ENCODE measurements at regions not wholly inside any gene's neighbourhood (a gene's known extent, or its start where the extent isn't known, plus 50 kb on each side); places are given as distances from the start of the nearest gene placed in this dataset.
"Not testable (repeated sequence)": the region's sequence is repeated elsewhere in the genome, so short reads cannot be mapped to it uniquely, and the experiment has no call there.

DNA sequence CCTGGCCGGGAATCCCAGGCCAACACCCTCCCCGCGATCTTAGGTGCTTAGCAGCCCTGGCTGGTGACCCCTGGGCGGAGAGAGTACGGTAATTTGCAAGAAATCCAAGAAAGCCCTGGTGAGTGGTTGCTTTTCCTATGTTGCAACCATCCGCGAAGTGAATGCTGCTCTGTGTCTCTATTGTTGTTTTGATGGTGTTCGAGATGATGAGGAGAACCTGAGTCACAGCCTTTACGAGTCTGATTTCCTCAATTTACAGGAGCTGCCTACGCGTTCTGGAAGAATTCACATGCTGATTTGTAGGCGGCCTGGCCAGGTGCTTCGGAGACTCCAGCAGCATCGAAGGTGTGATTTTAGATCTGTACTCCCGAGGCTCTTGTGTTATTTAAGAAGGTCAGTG is 63.3 kb downstream of the TMEM235 start:
- H3K79me2 ChIP-seq (ENCODE audit: control insufficient read depth, insufficient read depth, low read length), result no peaks in the 10 kb centered on the region
- no peaks in the 10 kb centered on the region for H3K79me1 ChIP-seq (ENCODE audit: low read length)
- H2BK120ac ChIP-seq (ENCODE audit: low read depth, low read length), result no peak overlapping the region
- no peak overlapping the region for H3K4me2 ChIP-seq (ENCODE audit: low read length)
- no peaks in the 10 kb centered on the region for H3K27me3 ChIP-seq (ENCODE audit: insufficient read depth, low read length, poor library complexity)
- H3K4me1 ChIP-seq (ENCODE audit: control insufficient read depth, low read depth, low read length), result no peaks in the 10 kb centered on the region
- no peak overlapping the region for H2BK5ac ChIP-seq (ENCODE audit: low read length)
- H4K5ac ChIP-seq (ENCODE audit: low read length), result no peak overlapping the region
- H2AK5ac ChIP-seq (ENCODE audit: low read length), result no peak overlapping the region
- H3K23ac ChIP-seq (ENCODE audit: low read length), result no peak overlapping the region
- no peak overlapping the region for H3K18ac ChIP-seq (ENCODE audit: low read length)
- H3K36me3 ChIP-seq (ENCODE audit: control insufficient read depth, insufficient read depth, low read length), result no peaks in the 10 kb centered on the region
- no peak overlapping the region for H3K9ac ChIP-seq (ENCODE audit: low read length)
- no peak overlapping the region for H4K8ac ChIP-seq (ENCODE audit: low read depth, low read length)
- no peak overlapping the region for H3K4me3 ChIP-seq (ENCODE audit: low read length)
- no CpG with 5 or more reads among the region's 15 CpGs for WGBS (ENCODE audit: extremely low coverage, insufficient coverage, low lambda C conversion rate)
- no peak overlapping the region for H2BK15ac ChIP-seq (replicated peaks; ENCODE audit: low read depth)
- no peak overlapping the region for H3K4ac ChIP-seq (ENCODE audit: low read depth, low read length)
- no peak overlapping the region for H3K56ac ChIP-seq (ENCODE audit: low read length)
- H3K27ac ChIP-seq (ENCODE audit: low read depth, low read length), result no peak overlapping the region
- no peak for DNase-seq

DNA sequence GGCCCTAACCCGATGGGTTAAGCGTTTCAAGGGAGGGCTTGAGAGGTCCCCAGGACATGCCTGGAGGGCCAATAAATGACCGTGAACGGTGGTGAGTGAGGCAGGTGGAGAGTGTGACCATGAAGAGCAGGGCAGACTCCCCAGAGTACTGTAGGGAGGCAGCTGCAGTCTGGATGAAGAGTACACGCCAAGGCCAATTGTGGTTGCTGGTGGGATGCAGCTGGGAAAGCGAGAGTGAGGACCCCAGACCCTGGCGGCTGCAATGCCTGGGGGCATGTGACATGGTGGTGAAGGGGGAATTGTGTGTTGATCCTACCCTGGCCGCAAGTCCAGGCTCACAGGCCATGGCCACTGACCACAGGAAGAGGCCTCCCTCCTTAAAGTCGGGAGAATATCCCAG is 62.9 kb downstream of the TMEM235 start:
- H3K27me3 ChIP-seq (ENCODE audit: insufficient read depth, low read length, poor library complexity), result no peaks in the 10 kb centered on the region
- H3K4me2 ChIP-seq (ENCODE audit: low read length), result no peak overlapping the region
- H3K4ac ChIP-seq (ENCODE audit: low read depth, low read length), result no peak overlapping the region
- no peak overlapping the region for H3K9ac ChIP-seq (ENCODE audit: low read length)
- DNase-seq, result no peak
- no peak overlapping the region for H3K27ac ChIP-seq (ENCODE audit: low read depth, low read length)
- no CpG with 5 or more reads among the region's 9 CpGs for WGBS (ENCODE audit: extremely low coverage, insufficient coverage, low lambda C conversion rate)
- H2BK15ac ChIP-seq (replicated peaks; ENCODE audit: low read depth), result no peak overlapping the region
- no peak overlapping the region for H3K18ac ChIP-seq (ENCODE audit: low read length)
- H3K79me1 ChIP-seq (ENCODE audit: low read length), result no peaks in the 10 kb centered on the region
- no peak overlapping the region for H4K8ac ChIP-seq (ENCODE audit: low read depth, low read length)
- H3K23ac ChIP-seq (ENCODE audit: low read length), result no peak overlapping the region
- H3K4me1 ChIP-seq (ENCODE audit: control insufficient read depth, low read depth, low read length), result no peaks in the 10 kb centered on the region
- H3K56ac ChIP-seq (ENCODE audit: low read length), result no peak overlapping the region
- no peaks in the 10 kb centered on the region for H3K79me2 ChIP-seq (ENCODE audit: control insufficient read depth, insufficient read depth, low read length)
- no peak overlapping the region for H3K4me3 ChIP-seq (ENCODE audit: low read length)
- H2AK5ac ChIP-seq (ENCODE audit: low read length), result no peak overlapping the region
- H3K36me3 ChIP-seq (ENCODE audit: control insufficient read depth, insufficient read depth, low read length), result no peaks in the 10 kb centered on the region
- no peak overlapping the region for H2BK120ac ChIP-seq (ENCODE audit: low read depth, low read length)
- H4K5ac ChIP-seq (ENCODE audit: low read length), result no peak overlapping the region
- no peak overlapping the region for H2BK5ac ChIP-seq (ENCODE audit: low read length)

DNA sequence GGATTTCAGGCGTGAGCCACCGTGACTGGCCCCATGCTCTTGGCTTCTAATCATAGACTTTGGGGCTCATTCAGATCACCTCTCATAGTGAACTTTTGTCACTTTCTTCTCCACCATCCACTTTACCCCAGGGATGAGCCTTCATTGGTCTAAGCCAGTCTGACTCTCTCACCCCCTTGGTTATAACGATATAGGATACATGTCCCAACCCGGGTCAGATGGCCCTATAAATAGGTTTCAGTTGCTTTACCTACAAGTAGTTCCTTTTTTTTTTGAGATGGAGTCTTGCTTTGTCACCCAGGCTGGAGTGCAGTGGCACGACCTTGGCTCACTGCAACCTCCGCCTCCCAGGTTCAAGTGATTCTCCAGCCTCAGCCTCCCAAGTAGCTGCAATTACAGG is 61.7 kb downstream of the TMEM235 start:
- not testable (repeated sequence) for H3K36me3 ChIP-seq (ENCODE audit: control insufficient read depth, insufficient read depth, low read length); H3K4me3 ChIP-seq (ENCODE audit: low read length); H3K27me3 ChIP-seq (ENCODE audit: insufficient read depth, low read length, poor library complexity); H3K79me2 ChIP-seq (ENCODE audit: control insufficient read depth, insufficient read depth, low read length); H3K9ac ChIP-seq (ENCODE audit: low read length); H3K18ac ChIP-seq (ENCODE audit: low read length); H4K5ac ChIP-seq (ENCODE audit: low read length); H3K4me2 ChIP-seq (ENCODE audit: low read length); H3K4me1 ChIP-seq (ENCODE audit: control insufficient read depth, low read depth, low read length); H3K27ac ChIP-seq (ENCODE audit: low read depth, low read length); H2AK5ac ChIP-seq (ENCODE audit: low read length); H3K4ac ChIP-seq (ENCODE audit: low read depth, low read length); H2BK15ac ChIP-seq (replicated peaks; ENCODE audit: low read depth); DNase-seq; H3K56ac ChIP-seq (ENCODE audit: low read length); H4K8ac ChIP-seq (ENCODE audit: low read depth, low read length); H2BK120ac ChIP-seq (ENCODE audit: low read depth, low read length); H3K23ac ChIP-seq (ENCODE audit: low read length); H3K79me1 ChIP-seq (ENCODE audit: low read length); H2BK5ac ChIP-seq (ENCODE audit: low read length)
- WGBS (ENCODE audit: extremely low coverage, insufficient coverage, low lambda C conversion rate), result no CpG with 5 or more reads among the region's 6 CpGs

DNA sequence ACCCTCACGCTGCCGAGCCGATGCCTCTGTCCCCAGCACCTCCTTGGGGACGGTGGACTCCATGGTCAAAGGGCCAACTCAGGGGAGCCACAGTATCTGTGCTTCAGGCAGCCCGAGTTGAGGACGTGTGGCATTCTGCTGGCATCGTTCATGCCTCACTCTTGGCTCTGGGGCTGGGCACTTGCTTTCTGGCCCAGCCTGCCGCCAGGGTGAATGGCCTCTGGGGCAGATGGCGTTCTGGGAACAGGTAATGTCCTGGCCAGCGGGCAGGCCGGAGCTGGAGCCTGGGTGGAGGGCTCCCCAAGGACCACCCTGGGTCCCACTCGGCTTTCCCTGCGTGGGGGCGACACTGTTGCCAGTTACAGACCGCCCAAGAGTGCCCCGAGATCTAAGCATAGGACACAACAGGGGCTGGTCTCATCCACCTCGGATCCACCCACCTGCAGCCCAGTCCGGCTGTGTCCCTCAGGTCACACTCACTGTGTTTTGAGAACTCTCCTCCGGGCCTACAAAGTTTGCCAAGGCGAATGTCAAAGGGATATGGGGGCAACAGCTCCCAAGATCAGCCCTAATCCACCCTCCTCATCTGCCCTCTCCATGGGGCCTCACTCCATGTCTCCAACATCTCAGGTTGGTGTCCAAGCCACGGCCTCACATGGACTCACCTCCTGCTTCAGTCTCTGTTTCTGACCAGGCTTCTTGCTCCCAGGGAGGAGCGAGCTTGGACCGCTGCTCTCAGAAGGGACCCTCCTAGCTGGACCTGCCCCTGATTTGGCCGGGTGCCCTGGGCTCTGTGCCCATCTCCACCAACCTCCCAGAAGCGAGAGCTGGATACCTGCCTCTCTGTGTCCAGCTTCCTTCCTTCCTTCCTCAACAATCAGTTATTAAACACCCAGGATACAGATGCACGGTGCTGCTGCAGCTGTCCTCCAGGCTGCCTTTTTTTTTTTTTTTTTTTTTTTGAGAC is 60.8 kb downstream of the TMEM235 start:
- Histone ChIP-seq H3K4me3 (ENCODE audit: low read length) (no peak overlapping the region), H3K79me1 (ENCODE audit: low read length) (no peaks in the 10 kb centered on the region), H3K27ac (ENCODE audit: low read depth, low read length) (no peak overlapping the region), H3K27me3 (ENCODE audit: insufficient read depth, low read length, poor library complexity) (no peaks in the 10 kb centered on the region), H2BK15ac (replicated peaks; ENCODE audit: low read depth) (no peak overlapping the region), H3K4me2 (ENCODE audit: low read length) (no peak overlapping the region), H3K18ac (ENCODE audit: low read length) (no peak overlapping the region), H3K79me2 (ENCODE audit: control insufficient read depth, insufficient read depth, low read length) (no peaks in the 10 kb centered on the region), H3K56ac (ENCODE audit: low read length) (no peak overlapping the region), H4K5ac (ENCODE audit: low read length) (no peak overlapping the region), H3K36me3 (ENCODE audit: control insufficient read depth, insufficient read depth, low read length) (no peaks in the 10 kb centered on the region), H3K23ac (ENCODE audit: low read length) (no peak overlapping the region), H4K8ac (ENCODE audit: low read depth, low read length) (no peak overlapping the region), H3K9ac (ENCODE audit: low read length) (no peak overlapping the region), H3K4ac (ENCODE audit: low read depth, low read length) (no peak overlapping the region), H2AK5ac (ENCODE audit: low read length) (no peak overlapping the region), H2BK5ac (ENCODE audit: low read length) (no peak overlapping the region), H2BK120ac (ENCODE audit: low read depth, low read length) (no peak overlapping the region), H3K4me1 (ENCODE audit: control insufficient read depth, low read depth, low read length) (no peaks in the 10 kb centered on the region)
- no peak for DNase-seq
- no CpG with 5 or more reads among the region's 26 CpGs for WGBS (ENCODE audit: extremely low coverage, insufficient coverage, low lambda C conversion rate)

DNA sequence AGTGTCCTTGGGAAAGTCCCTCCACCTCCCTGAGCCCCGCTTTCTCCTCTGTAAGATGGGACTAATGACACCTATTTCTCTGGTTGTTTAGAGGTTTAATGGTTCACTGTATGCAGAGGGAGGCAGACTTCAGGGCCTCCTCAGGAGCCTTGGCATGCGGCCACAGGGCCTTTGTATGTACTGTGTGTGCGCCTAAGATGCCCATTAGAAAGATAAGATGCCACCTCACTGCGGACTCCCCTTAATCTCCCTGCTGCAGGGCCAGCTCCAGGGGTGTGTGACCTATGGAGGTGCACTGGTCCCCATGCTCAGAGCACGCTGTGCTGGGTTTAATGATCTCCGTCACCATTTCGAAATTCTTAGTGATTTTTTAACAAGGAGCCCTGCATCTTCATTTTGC is 59.3 kb downstream of the TMEM235 start:
- no peak overlapping the region for H3K4ac ChIP-seq (ENCODE audit: low read depth, low read length)
- no peaks in the 10 kb centered on the region for H3K79me2 ChIP-seq (ENCODE audit: control insufficient read depth, insufficient read depth, low read length)
- H4K5ac ChIP-seq (ENCODE audit: low read length), result no peak overlapping the region
- H4K8ac ChIP-seq (ENCODE audit: low read depth, low read length), result no peak overlapping the region
- H3K56ac ChIP-seq (ENCODE audit: low read length), result no peak overlapping the region
- H3K9ac ChIP-seq (ENCODE audit: low read length), result no peak overlapping the region
- H3K4me1 ChIP-seq (ENCODE audit: control insufficient read depth, low read depth, low read length), result no peaks in the 10 kb centered on the region
- H3K27me3 ChIP-seq (ENCODE audit: insufficient read depth, low read length, poor library complexity), result no peaks in the 10 kb centered on the region
- no peaks in the 10 kb centered on the region for H3K36me3 ChIP-seq (ENCODE audit: control insufficient read depth, insufficient read depth, low read length)
- H2BK15ac ChIP-seq (replicated peaks; ENCODE audit: low read depth), result no peak overlapping the region
- H2BK5ac ChIP-seq (ENCODE audit: low read length), result no peak overlapping the region
- no peak overlapping the region for H2AK5ac ChIP-seq (ENCODE audit: low read length)
- no peak overlapping the region for H3K4me2 ChIP-seq (ENCODE audit: low read length)
- no peak overlapping the region for H3K18ac ChIP-seq (ENCODE audit: low read length)
- no peak overlapping the region for H2BK120ac ChIP-seq (ENCODE audit: low read depth, low read length)
- H3K27ac ChIP-seq (ENCODE audit: low read depth, low read length), result no peak overlapping the region
- no peak overlapping the region for H3K23ac ChIP-seq (ENCODE audit: low read length)
- no peak overlapping the region for H3K4me3 ChIP-seq (ENCODE audit: low read length)
- no peak for DNase-seq
- no CpG with 5 or more reads among the region's 7 CpGs for WGBS (ENCODE audit: extremely low coverage, insufficient coverage, low lambda C conversion rate)
- H3K79me1 ChIP-seq (ENCODE audit: low read length), result no peaks in the 10 kb centered on the region
